GM12865 (cell line): ENCODE measurements at regions not wholly inside any gene's neighbourhood (a gene's known extent, or its start where the extent isn't known, plus 50 kb on each side); places are given as distances from the start of the nearest gene placed in this dataset.

ENCODE experiments used
- DNase-seq: peaks from one replicate; pipeline ENCODE4 v3.0.0; 2010; ENCODE audit warnings: low read depth
- H3K4me3 ChIP-seq: 2 replicates; pipeline ENCODE4 v1.5.1; 2011; ENCODE audit warnings: mild to moderate bottlenecking, low read depth, low read length, control low read depth
- CTCF ChIP-seq: IDR thresholded peaks from 2 replicates; pipeline ENCODE4 v1.5.1; 2011; ENCODE audit warnings: low read length, control low read depth, low read depth, inconsistent platforms; ENCODE audit not compliant: insufficient read depth; ENCODE audit errors: missing control alignments

- TF ChIP-seq CTCF, result no peak
Observed at GRCh38 chr3:146314871-146315270, 64.0 kb upstream of the PLSCR4 start.

GRCh38 chr3:146313746-146314111, 62.8 kb upstream of the PLSCR4 start:
- peak; percentile 5 for DNase-seq
- TF ChIP-seq CTCF, result no peak

More at GRCh38 chr3:146314871-146315270, 64.0 kb upstream of the PLSCR4 start:
- no peak overlapping the region for H3K4me3 ChIP-seq
- no peak for DNase-seq

GRCh38 chr3:146313031-146313745, 62.3 kb upstream of the PLSCR4 start:
- no peak for TF ChIP-seq CTCF
- no peak overlapping the region for H3K4me3 ChIP-seq
- no peak for DNase-seq

More at GRCh38 chr3:146313746-146314111, 62.8 kb upstream of the PLSCR4 start:
- no peak overlapping the region for H3K4me3 ChIP-seq

- TF ChIP-seq CTCF, result no peak
- no peak overlapping the region for H3K4me3 ChIP-seq
- no peak for DNase-seq
Observed at GRCh38 chr3:146308682-146309081, 57.8 kb upstream of the PLSCR4 start.

- TF ChIP-seq CTCF, result no peak
- H3K4me3 ChIP-seq, result no peak overlapping the region
- DNase-seq, result no peak
Observed at GRCh38 chr3:146308222-146308621, 57.3 kb upstream of the PLSCR4 start.

GRCh38 chr3:146307456-146307725, 56.5 kb upstream of the PLSCR4 start:
- DNase-seq, result no peak
- no peak overlapping the region for H3K4me3 ChIP-seq
- no peak for TF ChIP-seq CTCF
